Renal cortex interstitium (tissue), 11 donors: ENCODE measurements at regions not wholly inside any gene's neighbourhood (a gene's known extent, or its start where the extent isn't known, plus 50 kb on each side); places are given as distances from the start of the nearest gene placed in this dataset.
"Not testable (repeated sequence)": the region's sequence is repeated elsewhere in the genome, so short reads cannot be mapped to it uniquely, and the experiment has no call there.

Experiments
- DNase-seq, 11 donors: peaks; one replicate each; pipeline ENCODE4 v3.0.0-alpha.2; 2013; ENCODE audit warnings: low read depth in 9 of 11, low spot score in 4 of 11; ENCODE audit errors: extremely low read depth in 1 of 11

DNA sequence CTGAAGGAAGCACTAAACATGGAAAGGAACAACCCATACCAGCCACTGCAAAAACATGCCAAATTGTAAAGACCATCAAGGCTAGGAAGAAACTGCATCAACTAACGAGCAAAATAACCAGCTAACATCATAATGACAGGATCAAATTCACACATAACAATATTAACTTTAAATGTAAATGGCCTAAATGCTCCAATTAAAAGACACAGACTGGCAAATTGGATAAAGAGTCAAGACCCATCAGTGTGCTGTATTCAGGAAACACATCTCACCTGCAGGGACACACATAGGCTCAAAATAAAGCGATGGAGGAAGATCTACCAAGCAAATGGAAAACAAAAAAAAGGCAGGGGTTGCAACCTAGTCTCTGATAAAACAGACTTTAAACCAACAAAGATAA is 113.5 kb upstream of the DLG1 start:
- DNase-seq, result not testable (repeated sequence)

GRCh38 chr3:197410170-197410569 is 111.8 kb upstream of the DLG1 start:
- DNase-seq, result not testable (repeated sequence)

DNA sequence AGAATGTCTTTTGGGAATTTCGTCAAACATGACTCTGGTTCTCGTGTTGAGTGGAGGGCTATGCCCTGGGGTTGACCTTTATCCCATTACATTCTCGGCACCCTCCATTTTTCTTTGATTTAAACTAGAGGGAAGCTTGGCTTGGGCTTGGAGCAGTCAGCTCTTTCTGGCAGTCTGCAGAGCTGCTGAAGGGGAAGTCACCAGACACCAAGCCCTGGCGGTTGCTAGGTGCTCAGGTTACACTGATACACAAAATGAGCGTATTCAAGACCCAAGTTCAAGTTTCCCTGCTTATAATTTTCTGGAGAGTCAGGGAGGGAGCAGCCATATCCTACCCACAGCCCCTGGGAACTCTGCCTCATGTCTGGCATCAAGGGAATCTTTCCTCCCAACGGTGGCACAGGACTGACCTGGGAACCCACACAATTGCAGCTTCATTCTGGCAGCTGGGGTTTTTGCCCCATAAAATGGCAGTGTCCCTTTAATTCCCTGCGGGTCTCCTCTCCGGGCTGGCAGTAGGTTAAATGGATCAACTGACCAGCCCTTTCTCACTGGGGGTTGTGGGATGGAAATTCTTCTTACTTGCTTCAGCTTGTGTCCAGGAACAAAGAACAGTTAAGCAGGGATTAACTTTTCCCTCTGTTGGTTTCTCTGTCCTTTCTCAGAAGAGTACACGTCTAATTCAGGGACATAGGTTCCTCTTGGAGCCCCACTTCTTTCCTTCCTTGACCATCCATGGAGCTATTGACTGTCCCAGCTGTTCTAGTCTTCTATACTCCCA is 110.0 kb upstream of the DLG1 start:
- DNase-seq, result no peak

GRCh38 chr3:197407526-197407925 is 109.1 kb upstream of the DLG1 start:
- no peak for DNase-seq

- no peak for DNase-seq
These were observed 108.6 kb upstream of the DLG1 start for GRCh38 chr3:197407053-197407452.

GRCh38 chr3:197406266-197406665 is 107.9 kb upstream of the DLG1 start:
- DNase-seq, result no peak

DNA sequence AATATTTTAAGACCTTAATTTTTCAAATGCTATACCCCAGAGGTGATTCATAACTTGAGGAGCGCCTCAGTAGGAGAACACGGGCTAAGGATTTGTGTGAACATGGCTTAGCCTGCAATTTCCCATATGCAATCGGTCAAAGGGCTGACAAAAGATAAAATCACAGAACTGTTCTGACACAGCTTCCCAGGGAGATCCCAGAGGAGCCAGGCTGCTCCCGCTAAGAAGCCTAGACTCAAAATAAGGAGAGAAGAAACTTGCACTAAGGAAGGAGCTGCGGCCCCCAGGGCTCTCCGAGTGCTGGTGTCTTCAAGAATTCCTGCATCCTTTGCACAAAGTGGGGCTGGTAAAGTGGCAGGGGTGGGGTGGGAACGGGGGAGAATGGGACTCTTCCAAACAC is 106.3 kb upstream of the DLG1 start:
- no peak for DNase-seq

- no peak for DNase-seq
These were observed 105.6 kb upstream of the DLG1 start for GRCh38 chr3:197404030-197404429.

- not testable (repeated sequence) for DNase-seq
These were observed 104.0 kb upstream of the DLG1 start for GRCh38 chr3:197402401-197402800.

DNA sequence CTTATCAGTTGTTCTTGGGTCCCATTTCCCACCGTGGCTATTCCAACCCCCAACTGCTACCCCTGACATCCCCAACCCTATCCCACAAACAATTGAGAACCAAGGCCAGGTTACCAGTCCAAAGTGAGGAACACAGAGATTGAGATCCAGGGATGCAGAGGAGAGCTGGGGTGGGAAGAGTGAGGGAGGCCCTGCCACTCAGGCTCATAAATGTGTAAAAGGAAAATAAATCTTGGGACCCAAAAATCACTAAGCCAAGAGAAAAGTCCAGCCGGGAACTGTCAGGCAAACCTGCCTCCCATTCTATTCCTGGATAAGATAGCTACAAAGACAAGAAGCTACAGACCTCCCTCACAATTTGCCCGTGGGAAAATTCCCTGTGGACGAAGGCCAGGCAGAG is 101.1 kb upstream of the DLG1 start:
- DNase-seq, result no peak

GRCh38 chr3:197398286-197398878 is 100.0 kb upstream of the DLG1 start:
- no peak for DNase-seq

GRCh38 chr3:197397838-197398237 is 99.4 kb upstream of the DLG1 start:
- DNase-seq, result no peak

DNA sequence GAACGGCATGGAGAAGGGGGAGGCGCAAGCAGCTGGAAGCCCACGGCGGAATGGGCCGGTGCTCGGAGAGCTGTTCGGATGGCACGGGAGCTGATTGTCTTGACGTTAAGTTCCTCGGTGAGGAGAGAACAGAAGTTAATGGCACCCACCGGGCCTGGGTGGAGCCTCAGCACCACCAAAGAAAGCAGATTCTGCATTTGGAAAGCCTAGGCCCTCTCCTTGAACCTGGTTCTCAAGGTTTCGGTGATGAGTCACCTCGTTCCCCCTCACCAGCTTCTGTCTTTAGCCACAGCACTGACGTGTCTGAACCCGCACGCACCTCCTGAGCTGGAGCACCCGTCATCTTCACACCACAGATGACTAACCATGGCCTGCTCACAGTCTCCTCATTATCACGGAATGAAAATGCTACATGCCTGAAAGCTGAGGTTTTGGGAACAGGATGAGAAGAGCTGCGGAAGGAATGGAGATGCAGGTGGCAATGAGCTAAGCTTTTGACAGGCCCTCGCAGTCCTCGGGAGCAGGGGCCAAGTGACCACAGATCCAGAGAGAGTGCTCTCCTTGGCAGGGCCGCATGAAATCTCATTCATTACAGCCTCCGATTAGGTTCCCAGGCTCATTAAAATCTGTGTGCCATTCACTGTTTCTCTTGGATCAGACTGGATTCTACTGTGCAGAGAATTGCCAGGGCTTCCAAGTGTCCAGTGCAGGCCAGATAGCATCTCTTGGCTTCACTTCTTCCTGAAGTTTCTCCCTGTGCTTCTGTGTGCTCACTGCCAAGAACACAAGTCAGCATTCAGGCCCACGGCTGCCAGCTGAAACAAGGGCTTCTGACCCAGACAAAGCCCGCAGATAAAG is 96.3 kb upstream of the DLG1 start:
- DNase-seq, result no peak

DNA sequence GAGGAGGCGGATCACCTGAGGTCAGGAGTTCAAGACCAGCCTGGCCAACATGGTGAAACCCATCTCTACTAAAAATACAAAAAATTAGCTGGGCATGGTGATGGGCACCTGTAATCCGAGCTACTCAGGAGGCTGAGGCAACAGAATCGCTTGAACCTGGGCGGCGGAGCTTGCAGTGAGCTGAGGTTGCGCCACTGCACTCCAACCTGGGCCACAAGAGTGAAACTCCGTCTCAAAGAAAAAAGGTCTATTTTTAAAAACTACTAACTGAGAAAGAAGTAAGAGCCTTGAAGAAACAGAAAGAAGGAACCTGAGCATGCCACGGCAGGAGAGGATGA is 95.7 kb upstream of the DLG1 start:
- not testable (repeated sequence) for DNase-seq

- no peak for DNase-seq
These were observed 95.3 kb upstream of the DLG1 start for GRCh38 chr3:197393711-197394110.

GRCh38 chr3:197392961-197393360 is 94.5 kb upstream of the DLG1 start:
- DNase-seq, result no peak

GRCh38 chr3:197381371-197381770 is 83.0 kb upstream of the DLG1 start:
- no peak for DNase-seq

DNA sequence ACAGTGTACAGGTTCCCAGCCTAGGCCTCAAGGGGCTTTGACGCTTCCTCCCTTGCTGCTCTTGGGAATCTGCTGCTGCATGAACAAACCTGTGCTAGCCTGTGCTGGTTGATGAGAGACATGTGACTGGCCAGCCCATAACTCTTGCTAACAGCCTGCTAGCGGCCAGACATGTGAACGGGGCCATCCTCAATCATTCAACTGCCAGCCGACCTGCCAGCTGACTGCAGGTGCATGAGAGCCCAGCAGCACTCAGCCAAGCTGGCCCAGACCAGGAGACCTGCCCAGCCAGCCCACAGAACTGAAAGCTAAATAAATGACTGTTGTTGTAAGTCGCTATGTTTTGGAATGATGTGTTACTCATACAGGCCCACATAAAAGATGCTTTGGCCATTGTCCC is 82.4 kb upstream of the DLG1 start:
- peak in 1 of 11 donors; percentile 33 for DNase-seq

DNA sequence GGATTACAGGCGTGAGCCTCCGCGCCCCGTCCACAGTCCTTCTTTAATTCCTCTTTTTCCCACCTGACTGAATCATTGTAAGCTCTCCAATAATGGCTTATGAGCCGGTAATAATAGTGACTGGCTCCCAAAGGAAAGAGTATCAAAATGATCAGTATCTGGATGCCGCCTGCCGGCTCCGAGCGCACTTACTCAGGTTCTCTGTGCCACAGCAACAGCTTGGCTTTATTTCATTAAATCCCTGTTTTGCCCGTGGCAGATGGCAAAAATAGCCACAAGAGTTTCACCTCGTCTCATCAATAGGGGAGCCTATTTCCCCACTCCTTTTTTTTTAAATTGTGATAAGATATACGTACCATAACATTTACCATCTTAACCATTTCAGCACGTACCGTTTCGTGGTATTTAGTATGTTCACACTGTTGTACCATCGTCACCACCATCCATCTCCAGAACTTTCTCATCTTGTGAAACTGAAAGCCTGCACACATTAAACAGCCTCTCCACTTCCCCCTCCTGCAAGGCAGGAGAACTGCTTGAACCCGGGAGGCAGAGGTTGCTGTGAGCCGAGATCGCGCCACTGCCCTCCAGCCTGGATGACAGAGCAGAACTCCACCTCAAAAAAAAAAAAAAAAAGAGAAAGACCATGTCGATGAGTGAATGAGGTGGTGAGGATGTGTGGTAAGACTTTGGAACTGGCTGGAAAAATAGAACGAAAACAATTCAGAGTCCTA is 80.7 kb upstream of the DLG1 start:
- DNase-seq, result no peak
